Omental fat pad (tissue), 3 donors: ENCODE measurements at regions not wholly inside any gene's neighbourhood (a gene's known extent, or its start where the extent isn't known, plus 50 kb on each side); places are given as distances from the start of the nearest gene placed in this dataset.
"Not testable (repeated sequence)": the region's sequence is repeated elsewhere in the genome, so short reads cannot be mapped to it uniquely, and the experiment has no call there.

Source experiments
- ATAC-seq: fragments of 150-250 bp; one replicate; pipeline ENCODE4 v1.9.1; 2016; ENCODE audit warnings: mild to moderate bottlenecking, moderate library complexity; ENCODE audit not compliant: low FRiP score
- DNase-seq: peaks from one replicate; pipeline ENCODE4 v3.0.0-alpha.2; 2019; ENCODE audit warnings: low spot score
- TF ChIP-seq, protein P1 (sequence below), 3 donors: fragments of 450-650 bp; IDR thresholded peaks; one replicate each; pipeline ENCODE4 v1.5.1; 2016 to 2017; ENCODE audit warnings: antibody characterized with exemption in 3 of 3, mild to moderate bottlenecking in 3 of 3, moderate library complexity in 2 of 3

DNA sequence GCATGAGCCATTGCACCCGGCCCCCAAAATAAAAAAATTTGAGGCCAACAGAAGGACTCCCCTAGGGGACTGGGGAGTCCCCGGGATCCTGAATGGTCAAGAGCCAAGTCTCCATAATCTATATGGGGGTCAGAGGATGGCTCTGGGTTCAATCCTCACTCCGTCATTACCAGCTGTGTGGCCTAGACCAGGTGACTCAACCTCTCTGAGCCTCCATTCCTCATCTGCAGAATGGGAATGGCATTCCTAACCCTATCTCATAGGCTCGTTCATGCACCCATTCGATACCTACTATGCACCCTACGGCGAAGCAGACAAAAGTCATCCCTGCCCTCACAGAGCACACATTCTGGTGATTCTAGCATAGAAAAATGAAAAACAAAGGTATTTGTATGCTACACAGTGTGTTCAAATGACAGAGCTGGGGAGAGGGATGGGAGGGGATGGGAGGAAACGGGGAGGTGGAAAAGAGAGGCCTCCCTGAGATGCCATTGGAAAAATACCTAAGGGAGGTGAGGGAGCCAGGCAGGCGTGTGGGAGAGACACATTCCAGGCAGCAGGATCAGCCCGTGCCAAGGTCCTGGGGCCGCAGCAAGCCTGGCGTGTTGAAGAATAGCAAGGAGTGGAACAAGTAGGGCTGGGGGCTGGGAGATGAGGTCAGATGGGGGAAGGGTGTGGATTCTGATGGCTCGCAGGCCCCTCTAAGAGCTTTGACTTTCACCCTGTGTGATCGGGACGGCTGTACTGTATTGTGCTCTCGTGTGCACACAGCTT is 71.2 kb downstream of the RMI2 start:
- ATAC-seq (no peak), DNase-seq (no peak)
- TF ChIP-seq, protein P1, sequence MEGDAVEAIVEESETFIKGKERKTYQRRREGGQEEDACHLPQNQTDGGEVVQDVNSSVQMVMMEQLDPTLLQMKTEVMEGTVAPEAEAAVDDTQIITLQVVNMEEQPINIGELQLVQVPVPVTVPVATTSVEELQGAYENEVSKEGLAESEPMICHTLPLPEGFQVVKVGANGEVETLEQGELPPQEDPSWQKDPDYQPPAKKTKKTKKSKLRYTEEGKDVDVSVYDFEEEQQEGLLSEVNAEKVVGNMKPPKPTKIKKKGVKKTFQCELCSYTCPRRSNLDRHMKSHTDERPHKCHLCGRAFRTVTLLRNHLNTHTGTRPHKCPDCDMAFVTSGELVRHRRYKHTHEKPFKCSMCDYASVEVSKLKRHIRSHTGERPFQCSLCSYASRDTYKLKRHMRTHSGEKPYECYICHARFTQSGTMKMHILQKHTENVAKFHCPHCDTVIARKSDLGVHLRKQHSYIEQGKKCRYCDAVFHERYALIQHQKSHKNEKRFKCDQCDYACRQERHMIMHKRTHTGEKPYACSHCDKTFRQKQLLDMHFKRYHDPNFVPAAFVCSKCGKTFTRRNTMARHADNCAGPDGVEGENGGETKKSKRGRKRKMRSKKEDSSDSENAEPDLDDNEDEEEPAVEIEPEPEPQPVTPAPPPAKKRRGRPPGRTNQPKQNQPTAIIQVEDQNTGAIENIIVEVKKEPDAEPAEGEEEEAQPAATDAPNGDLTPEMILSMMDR (IDR thresholded peaks at IDR 0.05), result no peak

DNA sequence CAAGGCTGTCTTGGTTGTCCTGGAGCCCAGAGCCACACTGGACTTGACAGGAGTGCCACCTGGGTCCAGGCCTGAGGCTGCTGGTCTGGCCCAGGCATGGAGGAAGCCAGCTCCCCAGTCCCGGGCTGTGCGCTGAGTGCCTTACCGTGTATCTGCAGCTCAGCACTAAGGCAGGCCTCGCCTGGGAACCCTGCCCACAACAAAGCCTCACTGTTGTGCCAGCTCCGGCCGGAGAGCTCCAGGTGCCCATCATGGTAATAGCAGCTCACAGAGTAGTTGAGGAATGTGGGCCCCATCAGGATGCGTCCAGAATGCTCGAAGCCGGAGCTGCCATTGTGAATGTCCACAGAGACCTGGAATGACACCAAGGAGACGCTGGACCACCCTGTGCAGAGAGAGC is 72.2 kb downstream of the RMI2 start:
- TF ChIP-seq, protein P1 (IDR thresholded peaks at IDR 0.05), result no peak
- DNase-seq, result no peak
- ATAC-seq, result no peak

DNA sequence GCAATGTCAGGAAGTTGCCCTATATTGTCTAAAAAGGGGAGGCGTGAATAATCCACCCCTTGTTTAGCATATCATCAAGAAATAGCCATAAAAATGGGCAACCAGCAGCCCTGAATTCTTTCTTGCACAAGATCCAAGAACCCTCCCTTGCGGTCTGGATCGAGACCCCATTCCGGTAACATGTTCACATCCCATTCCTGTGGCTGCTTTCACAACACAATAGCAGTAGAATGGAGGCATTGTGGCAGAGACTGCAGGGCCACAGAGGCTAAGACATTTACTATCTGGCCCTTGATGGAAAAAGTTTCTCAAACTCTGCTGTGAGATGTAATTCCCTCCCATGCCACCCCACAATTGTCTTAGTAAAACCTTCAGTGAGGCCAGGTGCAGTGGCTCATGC is 73.2 kb downstream of the RMI2 start:
- ATAC-seq (no peak), DNase-seq (no peak)
- TF ChIP-seq, protein P1 (IDR thresholded peaks at IDR 0.05), result no peak

DNA sequence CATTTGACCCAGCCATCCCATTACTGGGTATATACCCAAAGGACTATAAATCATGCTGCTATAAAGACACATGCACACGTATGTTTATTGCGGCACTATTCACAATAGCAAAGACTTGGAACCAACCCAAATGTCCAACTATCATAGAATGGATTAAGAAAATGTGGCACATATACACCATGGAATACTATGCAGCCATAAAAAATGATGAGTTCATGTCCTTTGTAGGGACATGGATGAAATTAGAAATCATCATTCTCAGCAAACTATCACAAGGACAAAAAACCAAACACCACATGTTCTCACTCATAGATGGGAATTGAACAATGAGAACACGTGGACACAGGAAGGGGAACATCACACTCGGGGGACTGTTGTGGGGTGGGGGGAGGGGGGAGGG is 74.8 kb downstream of the RMI2 start:
- not testable (repeated sequence) for DNase-seq, ATAC-seq

DNA sequence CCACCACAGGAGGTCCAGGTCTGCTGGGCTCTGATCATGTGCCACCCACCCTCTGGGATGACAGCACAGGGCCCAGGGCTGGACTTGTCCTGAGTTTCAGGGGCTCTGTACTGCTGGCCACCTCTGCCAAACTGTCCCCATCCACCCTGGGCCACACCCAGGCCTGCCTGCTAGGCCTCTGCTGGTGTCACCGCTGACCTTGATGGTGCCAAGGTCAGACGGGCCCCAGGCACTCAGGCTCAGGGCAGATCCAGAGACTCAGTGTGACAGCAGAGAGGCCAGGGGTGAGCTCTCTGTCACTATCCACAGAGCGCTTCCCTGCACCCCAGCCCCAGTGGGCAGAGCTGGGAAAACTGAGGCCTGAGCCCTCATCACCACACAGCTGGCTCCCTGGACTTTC is 75.6 kb downstream of the RMI2 start:
- DNase-seq (no peak), ATAC-seq (no peak)
- TF ChIP-seq, protein P1 (IDR thresholded peaks at IDR 0.05), result no peak

DNA sequence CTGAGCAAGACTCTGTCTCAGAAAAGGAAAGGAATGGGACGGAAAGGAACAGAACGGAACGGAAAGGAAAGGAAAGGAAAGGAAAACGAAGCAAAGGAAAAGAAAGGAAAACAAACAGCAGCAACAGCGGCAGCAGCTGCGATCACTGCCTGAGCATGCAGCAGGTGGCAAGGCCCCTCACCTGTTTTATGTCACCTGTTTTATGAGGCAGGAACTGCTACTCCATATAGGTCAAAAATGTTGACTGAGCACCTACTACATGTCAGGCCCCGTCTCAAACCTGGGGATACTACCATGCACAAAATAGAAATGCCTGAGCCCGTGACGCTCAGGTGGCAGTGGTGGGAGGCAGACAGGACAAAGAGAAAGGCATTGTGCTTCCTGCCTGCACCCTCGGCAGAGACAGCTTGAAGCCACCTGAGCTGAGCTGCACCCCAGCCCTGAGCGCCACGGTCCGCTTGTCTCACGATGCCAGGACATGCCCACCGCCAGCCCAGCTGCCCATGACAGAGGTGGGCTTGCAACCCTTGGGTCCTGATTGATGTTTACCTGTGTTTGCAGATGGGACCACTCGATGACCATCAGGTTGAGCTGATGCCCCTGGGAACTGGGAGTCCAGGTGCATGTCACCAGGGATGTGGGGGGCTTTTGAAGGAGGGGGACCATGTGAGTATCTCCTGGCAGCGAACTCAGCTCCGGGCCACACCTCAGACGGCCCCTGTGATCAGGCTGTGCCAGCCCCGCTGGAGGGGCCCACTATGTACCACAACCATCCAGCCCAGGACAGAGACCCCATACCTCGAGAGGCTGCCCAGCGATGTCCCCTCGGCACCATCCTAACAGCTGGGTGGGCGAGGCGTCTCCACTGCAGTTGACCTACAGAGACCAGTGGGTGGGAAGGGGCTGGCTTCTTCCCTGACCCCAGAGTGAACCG is 77.4 kb downstream of the RMI2 start:
- ATAC-seq, result no peak
- TF ChIP-seq, protein P1 (IDR thresholded peaks at IDR 0.05), result no peak

DNA sequence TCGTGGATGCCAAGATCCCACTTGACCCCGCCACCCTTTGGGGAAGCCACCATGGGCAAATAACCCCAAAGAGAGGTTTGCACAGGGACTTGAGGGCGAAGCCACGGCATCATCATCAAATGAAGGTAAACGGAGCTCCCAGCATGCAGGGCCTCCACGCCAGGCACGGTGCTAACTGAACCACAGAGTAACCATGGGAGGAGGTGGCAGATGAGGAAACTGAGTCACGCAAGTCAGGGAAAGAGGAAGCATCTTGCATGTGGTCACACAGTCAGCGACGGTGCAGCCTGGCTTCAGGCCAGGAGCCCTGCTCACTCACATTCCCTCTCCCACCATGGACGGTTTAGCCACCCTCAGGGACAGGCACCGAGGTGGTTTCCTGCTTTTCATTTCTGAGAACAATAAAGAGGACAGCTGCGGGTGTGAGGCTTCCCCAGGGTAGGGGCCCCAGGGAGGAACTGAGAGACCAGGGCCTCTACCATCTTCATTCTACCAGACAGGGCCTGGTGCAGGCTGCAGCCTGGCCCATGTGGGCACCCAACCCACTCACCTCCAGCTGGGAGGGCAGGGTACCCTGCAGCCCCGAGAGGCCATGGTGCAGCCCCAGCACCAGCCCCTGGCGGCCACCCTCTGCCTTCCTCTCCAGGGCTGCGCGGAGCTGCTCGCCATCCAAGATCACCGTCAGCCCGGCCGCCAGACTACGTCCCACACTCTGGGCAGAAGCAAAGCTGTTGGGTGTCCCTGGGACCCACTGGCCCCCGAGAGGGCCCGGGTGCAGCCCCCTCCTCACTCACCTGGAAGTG is 78.3 kb downstream of the RMI2 start:
- TF ChIP-seq, protein P1 (IDR thresholded peaks at IDR 0.05), result no peak
- DNase-seq, result no peak
- no peak for ATAC-seq

More for the DNA sequence above, 77.4 kb downstream of the RMI2 start:
- no peak for DNase-seq
